ENCODE measurements at regions not wholly inside any gene's neighbourhood (a gene's known extent, or its start where the extent isn't known, plus 50 kb on each side); places are given as distances from the start of the nearest gene placed in this dataset.

- in situ Hi-C loops (cut with MboI; ENCODE audit: low pct_unique_long_range_greater_than_20kb, low sequenced_read_pairs, unreplicated experiment) = no loop called here
- DNase-seq (ENCODE audit: low spot score) = no peak
- TF ChIP-seq CTCF (IDR thresholded peaks at IDR 0.05; ENCODE audit: extremely low read depth, insufficient read depth, missing control alignments) = no peak
Observed at GRCh38 chr6:117075218-117075617, 190.1 kb upstream of the VGLL2 start.

- TF ChIP-seq CTCF (IDR thresholded peaks at IDR 0.05; ENCODE audit: extremely low read depth, insufficient read depth, missing control alignments) = no peak
- in situ Hi-C loops (cut with MboI; ENCODE audit: low pct_unique_long_range_greater_than_20kb, low sequenced_read_pairs, unreplicated experiment) = no loop called here
- DNase-seq (ENCODE audit: low spot score) = no peak
Observed at GRCh38 chr6:117076076-117076475, 189.3 kb upstream of the VGLL2 start.

GRCh38 chr6:117077300-117077699 is 188.1 kb upstream of the VGLL2 start:
- no peak for DNase-seq (ENCODE audit: low spot score)
- in situ Hi-C loops (cut with MboI; ENCODE audit: low pct_unique_long_range_greater_than_20kb, low sequenced_read_pairs, unreplicated experiment) = no loop called here
- TF ChIP-seq CTCF (IDR thresholded peaks at IDR 0.05; ENCODE audit: extremely low read depth, insufficient read depth, missing control alignments) = no peak

GRCh38 chr6:117078624-117079023 is 186.7 kb upstream of the VGLL2 start:
- in situ Hi-C loops (cut with MboI; ENCODE audit: low pct_unique_long_range_greater_than_20kb, low sequenced_read_pairs, unreplicated experiment) = no loop called here
- TF ChIP-seq CTCF (IDR thresholded peaks at IDR 0.05; ENCODE audit: extremely low read depth, insufficient read depth, missing control alignments) = no peak
- no peak for DNase-seq (ENCODE audit: low spot score)

- no peak for TF ChIP-seq CTCF (IDR thresholded peaks at IDR 0.05; ENCODE audit: extremely low read depth, insufficient read depth, missing control alignments)
- in situ Hi-C loops (cut with MboI; ENCODE audit: low pct_unique_long_range_greater_than_20kb, low sequenced_read_pairs, unreplicated experiment) = no loop called here
- no peak for DNase-seq (ENCODE audit: low spot score)
Observed at GRCh38 chr6:117079951-117080350, 185.4 kb upstream of the VGLL2 start.

GRCh38 chr6:117089604-117090003 is 175.8 kb upstream of the VGLL2 start:
- TF ChIP-seq CTCF (IDR thresholded peaks at IDR 0.05; ENCODE audit: extremely low read depth, insufficient read depth, missing control alignments) = no peak
- in situ Hi-C loops (cut with MboI; ENCODE audit: low pct_unique_long_range_greater_than_20kb, low sequenced_read_pairs, unreplicated experiment) = no loop called here

GRCh38 chr6:117110146-117110545 is 155.2 kb upstream of the VGLL2 start:
- no peak for DNase-seq (ENCODE audit: low spot score)
- in situ Hi-C loops (cut with MboI; ENCODE audit: low pct_unique_long_range_greater_than_20kb, low sequenced_read_pairs, unreplicated experiment) = no loop called here
- no peak for TF ChIP-seq CTCF (IDR thresholded peaks at IDR 0.05; ENCODE audit: extremely low read depth, insufficient read depth, missing control alignments)

More at GRCh38 chr6:117089604-117090003, 175.8 kb upstream of the VGLL2 start:
- no peak for DNase-seq (ENCODE audit: low spot score)
